Spleen (tissue), 11 donors: ENCODE measurements at regions not wholly inside any gene's neighbourhood (a gene's known extent, or its start where the extent isn't known, plus 50 kb on each side); places are given as distances from the start of the nearest gene placed in this dataset.

Source experiments
- DNase-seq: peaks from one replicate; pipeline ENCODE4 v3.0.0-alpha.2; 2020
- H3K27ac ChIP-seq, 8 donors: fragments of 200-600 bp; sonication (generic) in 7 of 8; 1 replicate in 4 of 8; 2 replicates in 4 of 8; pipeline versions ENCODE4 v1.5.0 to v1.8.0; 2016 to 2021; ENCODE audit warnings: inconsistent platforms in 4 of 8, mild to moderate bottlenecking in 4 of 8, moderate library complexity in 1 of 8
- H3K27me3 ChIP-seq, 7 donors: fragments of 200-600 bp; sonication (generic) in 6 of 7; replicated peaks in 1 of 7; 1 replicate in 4 of 7; 2 replicates in 3 of 7; pipeline versions ENCODE4 v1.5.0 to v1.8.0; 2016 to 2021; ENCODE audit warnings: inconsistent platforms in 3 of 7, mild to moderate bottlenecking in 1 of 7
- H3K36me3 ChIP-seq, 6 donors: fragments of 200-600 bp; sonication (generic) in 5 of 6; 1 replicate in 4 of 6; 2 replicates in 2 of 6; pipeline versions ENCODE4 v1.5.0 to v1.8.0; 2016 to 2021; ENCODE audit warnings: inconsistent platforms in 2 of 6
- H3K4me1 ChIP-seq, 6 donors: fragments of 200-600 bp; sonication (generic) in 5 of 6; 1 replicate in 3 of 6; 2 replicates in 3 of 6; pipeline versions ENCODE4 v1.5.0 to v1.8.0; 2016 to 2021; ENCODE audit warnings: inconsistent platforms in 3 of 6
- H3K4me3 ChIP-seq, 8 donors: fragments of 200-600 bp; sonication (generic) in 7 of 8; 1 replicate in 4 of 8; 2 replicates in 4 of 8; pipeline versions ENCODE4 v1.5.0 to v1.8.0; 2016 to 2021; ENCODE audit warnings: inconsistent platforms in 4 of 8, mild to moderate bottlenecking in 4 of 8, moderate library complexity in 2 of 8
- H3K9me3 ChIP-seq, 8 donors: fragments of 200-600 bp; sonication (generic) in 7 of 8; 1 replicate in 4 of 8; 2 replicates in 4 of 8; pipeline versions ENCODE4 v1.5.0 to v1.8.0; 2016 to 2021; ENCODE audit warnings: inconsistent platforms in 4 of 8
- CTCF ChIP-seq, 11 experiments: fragments of 200-600 bp in 7 of 11; fragments of 450-650 bp in 4 of 11; sonication (generic) in 4 of 11; IDR thresholded peaks in 8 of 11; conservative IDR thresholded peaks in 3 of 11; 1 replicate in 7 of 11; 2 replicates in 4 of 11; pipeline versions ENCODE4 v1.4.0 to v1.8.0; 2016 to 2021; ENCODE audit warnings: antibody characterized with exemption in 11 of 11, inconsistent platforms in 4 of 11, mild to moderate bottlenecking in 1 of 11
- POLR2A ChIP-seq, 3 donors: fragments of 450-650 bp; IDR thresholded peaks; one replicate each; pipeline ENCODE4 v1.5.1; 2017; ENCODE audit warnings: antibody characterized with exemption in 3 of 3, mild to moderate bottlenecking in 1 of 3
- POLR2AphosphoS5 ChIP-seq, 3 donors: sonication (generic); formaldehyde crosslinking; IDR thresholded peaks; one replicate each; pipeline ENCODE4 v1.5.1; 2017; ENCODE audit warnings: antibody characterized with exemption in 3 of 3
- WGBS, 5 donors: extraction: QIAGEN DNeasy Blood & Tissue Kit in 3 of 5; methylation state at CpG; one replicate each; pipeline versions ENCODE4 v1.1.5 to v1.1.7; 2013 to 2018; 5-methylcytosine and 5-hydroxymethylcytosine counted together
- intact Hi-C: fragments of 100-400 bp; cut with DNase I; formaldehyde crosslinking; loops from one replicate; pipeline ENCODE4 v1.15.0; 2023; ENCODE audit warnings: low total_unique reads
- donor health status: healthy with polysubstance abuse.
- donor health status: DM: no; HTN: no; CAD: no; lungs with moderate emphysema.
- donor health status: DM: no; HTN: no; CAD: no.
- donor health status: Bipolar disorder and iron deficiency.
- donor health status: healthy.
- donor health status: DM: no; HTN: no; CAD: no.
- donor health status: DM: yes; HTN: yes; CAD: no.

GRCh38 chr9:81052846-81053245 lies 636.5 kb downstream of the TLE1 start:
- Histone ChIP-seq H3K9me3 (no peaks in the 10 kb centered on the region), H3K27ac (no peak overlapping the region), H3K4me1 (no peaks in the 10 kb centered on the region), H3K36me3 (no peaks in the 10 kb centered on the region), H3K27me3 (no peaks in the 10 kb centered on the region), H3K4me3 (no peak overlapping the region)
- no peak for DNase-seq
- WGBS, 5 donors = 87 to 97% (median 89%) methylated on average over 1 of the region's 1 CpG
- no peak for TF ChIP-seq POLR2AphosphoS5 (IDR thresholded peaks at IDR 0.05)
- TF ChIP-seq CTCF (IDR thresholded peaks at IDR 0.05 in 8 of 11, conservative IDR thresholded peaks at IDR 0.05 in 3 of 11) = no peak
- TF ChIP-seq POLR2A (IDR thresholded peaks at IDR 0.05) = no peak
- intact Hi-C loops = no loop called here

GRCh38 chr9:81047280-81047679 lies 642.1 kb downstream of the TLE1 start:
- WGBS, 5 donors = 93 to 95% (median 94%) methylated on average over 1 of the region's 1 CpG
- Histone ChIP-seq H3K4me1 (no peaks in the 10 kb centered on the region), H3K4me3 (no peak overlapping the region), H3K27ac (no peak overlapping the region), H3K36me3 (no peaks in the 10 kb centered on the region), H3K27me3 (no peaks in the 10 kb centered on the region), H3K9me3 (no peaks in the 10 kb centered on the region)
- intact Hi-C loops = no loop called here
- TF ChIP-seq POLR2AphosphoS5 (IDR thresholded peaks at IDR 0.05) = no peak
- TF ChIP-seq CTCF (IDR thresholded peaks at IDR 0.05 in 8 of 11, conservative IDR thresholded peaks at IDR 0.05 in 3 of 11) = no peak
- no peak for TF ChIP-seq POLR2A (IDR thresholded peaks at IDR 0.05)
- no peak for DNase-seq

GRCh38 chr9:81045658-81046057 lies 643.7 kb downstream of the TLE1 start:
- WGBS, 5 donors = 70 to 90% (median 83%) methylated on average over 1 of the region's 1 CpG
- H3K4me3 ChIP-seq = no peak overlapping the region
- DNase-seq = no peak
- H3K27ac ChIP-seq = no peak overlapping the region
- H3K36me3 ChIP-seq = no peaks in the 10 kb centered on the region
- H3K4me1 ChIP-seq = no peaks in the 10 kb centered on the region
- no peaks in the 10 kb centered on the region for H3K27me3 ChIP-seq
- no peaks in the 10 kb centered on the region for H3K9me3 ChIP-seq
- intact Hi-C loops = no loop called here
- TF ChIP-seq CTCF (IDR thresholded peaks at IDR 0.05 in 8 of 11, conservative IDR thresholded peaks at IDR 0.05 in 3 of 11) (no peak), POLR2A (IDR thresholded peaks at IDR 0.05) (no peak), POLR2AphosphoS5 (IDR thresholded peaks at IDR 0.05) (no peak)

DNA sequence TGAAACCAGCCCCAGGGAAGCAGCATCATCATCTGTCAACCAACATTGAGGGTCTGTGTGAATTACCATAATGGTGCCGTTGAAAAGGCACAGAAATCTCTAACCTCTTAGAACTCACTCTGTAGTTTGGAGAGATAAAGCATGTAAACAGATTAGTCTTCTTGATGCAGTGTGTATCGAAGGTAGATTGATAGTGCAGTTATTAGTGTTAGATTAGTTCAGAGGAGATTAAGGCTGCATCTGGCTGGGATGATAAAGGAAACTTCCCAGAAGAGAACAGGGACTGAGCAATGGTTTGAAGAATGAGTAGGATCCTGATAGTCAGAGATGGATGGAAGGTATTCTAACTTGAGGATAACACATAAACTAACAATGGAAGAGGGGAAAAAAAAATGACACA lies 651.5 kb downstream of the TLE1 start:
- Histone ChIP-seq H3K4me1 (no peaks in the 10 kb centered on the region), H3K27me3 (no peaks in the 10 kb centered on the region), H3K4me3 (no peak overlapping the region), H3K36me3 (no peaks in the 10 kb centered on the region), H3K9me3 (no peaks in the 10 kb centered on the region), H3K27ac (no peak overlapping the region)
- TF ChIP-seq POLR2AphosphoS5 (IDR thresholded peaks at IDR 0.05) (no peak), POLR2A (IDR thresholded peaks at IDR 0.05) (no peak), CTCF (IDR thresholded peaks at IDR 0.05 in 8 of 11, conservative IDR thresholded peaks at IDR 0.05 in 3 of 11) (no peak)
- DNase-seq = no peak
- intact Hi-C loops = no loop called here
- 54 to 62% (median 58%) methylated on average over 2 of the region's 2 CpGs for WGBS, 5 donors
